ENCODE measurements at regions not wholly inside any gene's neighbourhood (a gene's known extent, or its start where the extent isn't known, plus 50 kb on each side); places are given as distances from the start of the nearest gene placed in this dataset.

GRCh38 chr11:97296301-97296700, 906.5 kb downstream of the JRKL start:
- no peak overlapping the region for H3K4me3 ChIP-seq (ENCODE audit: control insufficient read depth, low read depth, low read length)
- TF ChIP-seq CTCF (IDR thresholded peaks at IDR 0.05; ENCODE audit: control insufficient read depth, insufficient read depth, low read depth, low read length, missing control alignments) = no peak
- no peak for DNase-seq (ENCODE audit: low read depth)

DNA sequence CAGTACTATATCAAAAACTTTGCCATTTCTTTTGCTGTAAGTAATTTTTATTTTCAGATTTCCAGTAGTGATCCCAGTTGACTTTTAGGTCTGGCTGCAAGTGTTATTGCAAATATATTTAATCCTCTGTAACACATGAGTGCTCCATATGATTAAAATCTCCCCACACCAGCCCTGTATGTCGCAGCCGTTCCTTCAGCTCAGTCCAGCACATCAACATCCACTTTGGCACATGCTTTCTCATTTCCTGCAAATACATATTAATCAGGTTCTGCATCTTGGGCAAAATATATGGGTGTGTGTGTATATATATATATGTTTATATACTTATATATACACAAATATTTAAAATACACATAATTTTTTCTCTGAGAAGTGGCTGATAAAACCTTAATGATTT, 919.5 kb downstream of the JRKL start:
- DNase-seq (ENCODE audit: low read depth) = no peak
- no peak overlapping the region for H3K4me3 ChIP-seq (ENCODE audit: control insufficient read depth, low read depth, low read length)
- TF ChIP-seq CTCF (IDR thresholded peaks at IDR 0.05; ENCODE audit: control insufficient read depth, insufficient read depth, low read depth, low read length, missing control alignments) = no peak

- no peak for TF ChIP-seq CTCF (IDR thresholded peaks at IDR 0.05; ENCODE audit: control insufficient read depth, insufficient read depth, low read depth, low read length, missing control alignments)
- no peak overlapping the region for H3K4me3 ChIP-seq (ENCODE audit: control insufficient read depth, low read depth, low read length)
- no peak for DNase-seq (ENCODE audit: low read depth)
These were observed 935.9 kb downstream of the JRKL start for GRCh38 chr11:97325693-97326092.

DNA sequence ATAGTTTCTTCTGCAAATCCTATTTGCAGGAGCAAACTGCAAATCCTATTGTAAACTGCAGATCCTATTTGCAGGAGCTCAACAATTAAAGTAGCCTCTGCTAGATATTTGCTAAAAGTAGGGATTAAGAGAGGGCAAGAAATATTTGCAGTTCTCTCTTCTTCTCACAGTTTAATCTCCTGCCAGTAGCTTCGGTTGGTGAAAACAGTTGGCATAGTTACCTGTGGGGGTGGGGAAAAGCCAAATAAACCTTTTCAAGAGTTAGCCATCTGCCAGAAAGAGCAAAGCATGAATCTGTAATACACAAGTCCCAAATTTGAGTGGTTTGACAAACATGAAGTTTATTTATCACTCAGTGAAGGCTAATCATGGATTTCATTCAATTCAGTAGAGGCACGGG, 942.5 kb downstream of the JRKL start:
- H3K4me3 ChIP-seq (ENCODE audit: control insufficient read depth, low read depth, low read length) = no peak overlapping the region
- no peak for TF ChIP-seq CTCF (IDR thresholded peaks at IDR 0.05; ENCODE audit: control insufficient read depth, insufficient read depth, low read depth, low read length, missing control alignments)
- no peak for DNase-seq (ENCODE audit: low read depth)

- TF ChIP-seq CTCF (IDR thresholded peaks at IDR 0.05; ENCODE audit: control insufficient read depth, insufficient read depth, low read depth, low read length, missing control alignments) = no peak
- no peak for DNase-seq (ENCODE audit: low read depth)
- no peak overlapping the region for H3K4me3 ChIP-seq (ENCODE audit: control insufficient read depth, low read depth, low read length)
These were observed 946.3 kb downstream of the JRKL start for GRCh38 chr11:97336064-97336463.

- no peak overlapping the region for H3K4me3 ChIP-seq (ENCODE audit: control insufficient read depth, low read depth, low read length)
- DNase-seq (ENCODE audit: low read depth) = no peak
These were observed 955.2 kb downstream of the JRKL start for GRCh38 chr11:97345032-97345431.

More at GRCh38 chr11:97345032-97345431, 955.2 kb downstream of the JRKL start:
- TF ChIP-seq CTCF (IDR thresholded peaks at IDR 0.05; ENCODE audit: control insufficient read depth, insufficient read depth, low read depth, low read length, missing control alignments) = no peak
